Thyroid gland (tissue), 4 donors: ENCODE measurements at regions not wholly inside any gene's neighbourhood (a gene's known extent, or its start where the extent isn't known, plus 50 kb on each side); places are given as distances from the start of the nearest gene placed in this dataset.

Experiments
- DNase-seq, 2 donors: peaks; one replicate each; pipeline ENCODE4 v3.0.0-alpha.2; 2019
- H3K27ac ChIP-seq, 3 donors: fragments of 200-600 bp; sonication (generic); 1 replicate in 2 of 3; 2 replicates in 1 of 3; pipeline ENCODE4 v1.5.1; 2016 to 2019; ENCODE audit warnings: mild to moderate bottlenecking in 1 of 3, moderate library complexity in 1 of 3
- H3K27me3 ChIP-seq: fragments of 200-600 bp; sonication (generic); one replicate; pipeline ENCODE4 v1.5.1; 2019
- H3K36me3 ChIP-seq, 2 donors: fragments of 200-600 bp; sonication (generic); one replicate each; pipeline ENCODE4 v1.5.1; 2016 to 2019
- H3K4me1 ChIP-seq, 2 donors: fragments of 200-600 bp; sonication (generic); one replicate each; pipeline ENCODE4 v1.5.1; 2017 to 2019
- H3K4me3 ChIP-seq, 3 donors: fragments of 200-600 bp; sonication (generic); replicated peaks in 1 of 3; 1 replicate in 2 of 3; 2 replicates in 1 of 3; pipeline ENCODE4 v1.5.1; 2016; ENCODE audit warnings: mild to moderate bottlenecking in 1 of 3
- H3K9me3 ChIP-seq: fragments of 200-600 bp; sonication (generic); one replicate; pipeline ENCODE4 v1.5.1; 2017
- POLR2A ChIP-seq, 2 donors: fragments of 450-650 bp; IDR thresholded peaks; one replicate each; pipeline ENCODE4 v1.6.1; 2017; ENCODE audit warnings: antibody characterized with exemption in 2 of 2, mild to moderate bottlenecking in 2 of 2, moderate library complexity in 1 of 2
- WGBS, 2 donors: methylation state at CpG; one replicate each; pipeline ENCODE4 v1.1.5; 2017; 5-methylcytosine and 5-hydroxymethylcytosine counted together
- intact Hi-C: fragments of 100-400 bp; cut with DNase I; formaldehyde crosslinking; loops from one replicate; pipeline ENCODE4 v1.15.1; 2023
- TF ChIP-seq, protein P1 (sequence below), 6 experiments: fragments of 200-600 bp in 3 of 6; fragments of 450-650 bp in 3 of 6; sonication (generic) in 3 of 6; IDR thresholded peaks; one replicate each; pipeline ENCODE4 v1.5.1; 2016 to 2019; ENCODE audit warnings: antibody characterized with exemption in 6 of 6, mild to moderate bottlenecking in 2 of 6, inconsistent platforms in 1 of 6, moderate library complexity in 1 of 6

DNA sequence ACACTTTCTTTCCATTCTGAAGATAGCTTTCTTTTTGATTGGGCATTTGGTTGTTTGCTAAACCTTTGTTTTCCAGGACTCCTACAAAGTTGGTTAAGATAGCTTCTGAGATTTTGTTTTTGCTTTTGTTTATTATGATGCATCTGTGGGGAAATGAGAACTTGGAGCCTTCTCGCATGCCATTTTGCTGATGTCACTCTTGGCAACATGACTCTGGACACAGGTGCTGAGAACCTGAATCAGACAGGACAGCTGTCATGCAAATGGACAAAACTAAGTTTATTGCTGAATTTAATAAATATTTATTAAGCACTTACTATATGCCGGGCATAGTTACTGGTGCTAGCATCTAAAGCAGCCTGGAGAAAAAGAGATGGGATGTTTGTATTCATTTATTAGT is 274.1 kb downstream of the ZEB1 start:
- no peaks in the 10 kb centered on the region for H3K4me1 ChIP-seq
- H3K9me3 ChIP-seq: no peaks in the 10 kb centered on the region
- no peak for TF ChIP-seq POLR2A (IDR thresholded peaks at IDR 0.05)
- TF ChIP-seq, protein P1, sequence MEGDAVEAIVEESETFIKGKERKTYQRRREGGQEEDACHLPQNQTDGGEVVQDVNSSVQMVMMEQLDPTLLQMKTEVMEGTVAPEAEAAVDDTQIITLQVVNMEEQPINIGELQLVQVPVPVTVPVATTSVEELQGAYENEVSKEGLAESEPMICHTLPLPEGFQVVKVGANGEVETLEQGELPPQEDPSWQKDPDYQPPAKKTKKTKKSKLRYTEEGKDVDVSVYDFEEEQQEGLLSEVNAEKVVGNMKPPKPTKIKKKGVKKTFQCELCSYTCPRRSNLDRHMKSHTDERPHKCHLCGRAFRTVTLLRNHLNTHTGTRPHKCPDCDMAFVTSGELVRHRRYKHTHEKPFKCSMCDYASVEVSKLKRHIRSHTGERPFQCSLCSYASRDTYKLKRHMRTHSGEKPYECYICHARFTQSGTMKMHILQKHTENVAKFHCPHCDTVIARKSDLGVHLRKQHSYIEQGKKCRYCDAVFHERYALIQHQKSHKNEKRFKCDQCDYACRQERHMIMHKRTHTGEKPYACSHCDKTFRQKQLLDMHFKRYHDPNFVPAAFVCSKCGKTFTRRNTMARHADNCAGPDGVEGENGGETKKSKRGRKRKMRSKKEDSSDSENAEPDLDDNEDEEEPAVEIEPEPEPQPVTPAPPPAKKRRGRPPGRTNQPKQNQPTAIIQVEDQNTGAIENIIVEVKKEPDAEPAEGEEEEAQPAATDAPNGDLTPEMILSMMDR (IDR thresholded peaks at IDR 0.05): no peak
- no peak for DNase-seq
- 92 to 94% methylated on average over 2 of the region's 2 CpGs for WGBS, 2 donors
- H3K27me3 ChIP-seq: no peaks in the 10 kb centered on the region
- H3K36me3 ChIP-seq: no peaks in the 10 kb centered on the region
- intact Hi-C loops: no loop called here
- no peak overlapping the region for H3K27ac ChIP-seq
- H3K4me3 ChIP-seq: no peak overlapping the region

DNA sequence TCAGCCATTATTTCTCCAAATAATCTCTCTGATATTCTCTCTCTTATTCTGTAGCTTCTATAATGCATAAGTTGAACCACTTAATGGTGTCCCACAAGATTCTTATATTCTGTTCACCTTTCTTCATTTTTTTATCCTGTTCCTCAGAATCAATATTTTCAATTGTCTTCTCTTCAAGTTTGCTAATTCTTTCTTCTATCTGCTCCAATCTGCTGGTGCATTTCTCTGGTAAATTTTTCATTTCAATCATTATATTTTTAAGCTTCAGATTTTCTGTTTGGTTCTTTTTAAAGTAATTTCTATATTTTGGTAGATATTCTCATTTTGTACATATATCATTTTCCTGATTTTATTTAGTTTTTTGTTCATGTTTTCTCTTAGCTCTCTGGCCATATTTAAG is 272.6 kb downstream of the ZEB1 start:
- intact Hi-C loops: no loop called here
- H3K4me1 ChIP-seq: no peaks in the 10 kb centered on the region
- no peak overlapping the region for H3K27ac ChIP-seq
- no peak for TF ChIP-seq POLR2A (IDR thresholded peaks at IDR 0.05)
- TF ChIP-seq, protein P1 (IDR thresholded peaks at IDR 0.05): no peak
- no peaks in the 10 kb centered on the region for H3K27me3 ChIP-seq
- DNase-seq: no peak
- H3K9me3 ChIP-seq: no peaks in the 10 kb centered on the region
- no peaks in the 10 kb centered on the region for H3K36me3 ChIP-seq
- H3K4me3 ChIP-seq: no peak overlapping the region

DNA sequence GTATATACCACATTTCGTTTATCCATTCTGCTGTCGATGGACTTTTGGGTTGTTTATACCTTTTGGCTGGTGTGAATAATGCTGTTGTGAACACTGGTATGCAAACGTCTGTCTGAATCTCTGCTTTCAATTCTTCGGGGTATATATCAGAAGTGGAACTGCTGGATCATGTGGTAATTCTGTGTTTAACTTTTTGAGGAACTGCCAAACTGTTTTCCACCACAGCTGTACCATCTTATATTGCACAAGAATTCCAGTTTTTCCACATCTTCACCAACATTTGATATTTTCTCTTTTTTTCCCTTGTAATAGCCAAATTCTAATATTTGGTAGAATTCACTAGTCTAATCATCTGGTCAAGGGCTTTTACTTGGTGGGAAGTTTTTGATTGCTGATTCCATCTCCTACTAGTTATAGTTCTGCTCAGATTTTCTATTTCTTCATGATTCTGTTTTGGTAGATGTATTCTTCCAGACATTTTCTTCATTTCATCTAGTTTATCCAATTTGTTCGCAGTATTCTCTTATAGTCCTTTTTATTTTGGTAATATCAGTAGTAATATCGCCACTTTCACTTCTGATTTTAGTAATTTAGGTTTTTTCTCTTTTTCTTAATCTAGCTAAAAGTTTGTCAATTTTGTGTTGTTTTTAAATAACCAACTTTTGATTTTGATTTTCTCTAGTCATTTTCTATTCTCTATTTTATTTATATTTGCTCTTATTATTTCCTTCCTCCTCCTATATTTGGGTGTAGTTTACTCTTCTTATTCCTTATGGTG is 271.2 kb downstream of the ZEB1 start:
- 85 to 86% methylated on average over 6 of the region's 6 CpGs for WGBS, 2 donors

DNA sequence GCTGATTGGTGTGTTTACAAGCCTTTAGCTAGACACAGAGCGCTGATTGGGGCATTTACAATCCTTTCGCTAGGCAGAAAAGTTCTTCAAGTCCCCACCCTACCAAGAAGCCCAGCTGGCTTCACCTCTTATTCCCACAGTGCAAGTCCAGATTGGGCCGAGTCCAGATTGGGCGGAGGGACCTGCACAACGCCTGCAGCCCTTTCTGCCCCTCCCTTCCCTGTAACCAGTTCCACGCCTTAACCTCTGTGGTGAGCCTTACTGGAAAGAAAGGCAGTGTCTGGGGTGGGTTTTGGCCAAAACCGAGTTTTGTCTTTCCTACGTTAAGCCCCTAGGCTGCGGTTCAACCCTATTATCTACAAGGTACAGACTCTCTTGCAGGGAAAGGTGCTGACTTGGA is 268.7 kb downstream of the ZEB1 start:
- intact Hi-C loops: no loop called here
- 89% methylated on average over 9 of the region's 9 CpGs for WGBS, 2 donors
- no peaks in the 10 kb centered on the region for H3K36me3 ChIP-seq
- no peak overlapping the region for H3K4me3 ChIP-seq
- no peak for DNase-seq
- no peak for TF ChIP-seq POLR2A (IDR thresholded peaks at IDR 0.05)
- TF ChIP-seq, protein P1 (IDR thresholded peaks at IDR 0.05): no peak
- peaks cover 0 to 6% of the 10 kb centered on the region in 2 donors for H3K4me1 ChIP-seq
- no peaks in the 10 kb centered on the region for H3K9me3 ChIP-seq
- no peaks in the 10 kb centered on the region for H3K27me3 ChIP-seq
- no peak overlapping the region for H3K27ac ChIP-seq

More for the DNA sequence above, 271.2 kb downstream of the ZEB1 start:
- Histone ChIP-seq H3K4me1 (no peaks in the 10 kb centered on the region), H3K27me3 (no peaks in the 10 kb centered on the region), H3K36me3 (no peaks in the 10 kb centered on the region), H3K9me3 (no peaks in the 10 kb centered on the region), H3K4me3 (no peak overlapping the region), H3K27ac (no peak overlapping the region)
- DNase-seq: no peak
- TF ChIP-seq, protein P1 (IDR thresholded peaks at IDR 0.05): no peak
- no peak for TF ChIP-seq POLR2A (IDR thresholded peaks at IDR 0.05)
- intact Hi-C loops: no loop called here

DNA sequence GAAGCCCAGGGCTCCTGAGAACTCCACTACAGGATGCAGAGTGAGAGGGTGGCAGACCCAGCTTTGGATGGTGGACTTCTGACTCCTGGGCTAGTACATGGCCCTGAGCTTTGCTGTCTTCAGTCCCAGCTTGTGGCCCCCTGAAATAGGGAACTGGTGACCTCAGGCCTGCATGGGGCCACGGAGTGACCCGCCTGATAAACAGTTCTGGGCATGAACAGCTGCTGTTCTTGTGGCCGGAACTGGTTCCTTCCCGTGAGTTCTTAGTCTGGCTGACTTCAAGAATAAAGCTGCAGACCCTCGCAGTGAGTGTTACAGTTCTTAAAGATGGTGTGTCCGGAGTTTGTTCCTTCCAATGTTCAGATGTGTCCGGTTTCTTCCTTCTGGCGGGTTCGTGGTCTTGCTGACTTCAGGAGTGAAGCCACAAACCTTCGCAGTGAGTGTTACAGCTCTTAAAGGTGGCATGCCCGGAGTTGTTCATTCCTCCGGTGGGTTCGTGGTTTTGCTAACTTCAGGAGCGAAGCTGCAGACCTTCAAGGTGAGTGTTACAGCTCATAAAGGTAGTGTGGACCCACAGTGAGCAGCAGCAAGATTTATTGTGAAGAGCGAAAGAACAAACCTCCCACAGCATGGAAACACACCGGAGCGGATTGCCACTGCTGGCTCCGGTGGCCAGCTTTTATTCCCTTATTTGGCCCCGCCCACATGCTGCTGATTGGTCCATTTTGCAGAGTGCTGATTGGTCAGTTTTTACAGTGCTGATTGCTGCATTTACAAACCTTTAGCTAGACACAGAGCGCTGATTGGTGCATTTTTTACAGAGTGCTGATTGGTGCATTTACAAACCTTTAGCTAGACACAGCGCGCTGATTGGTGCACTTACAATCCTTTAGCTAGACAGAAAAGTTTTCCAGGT is 268.0 kb downstream of the ZEB1 start:
- intact Hi-C loops: no loop called here
- TF ChIP-seq, protein P1 (IDR thresholded peaks at IDR 0.05): no peak
- TF ChIP-seq POLR2A (IDR thresholded peaks at IDR 0.05): no peak
- Histone ChIP-seq H3K36me3 (no peaks in the 10 kb centered on the region), H3K4me3 (no peak overlapping the region), H3K27ac (no peak overlapping the region), H3K27me3 (no peaks in the 10 kb centered on the region), H3K4me1 (peaks cover 0 to 11% of the 10 kb centered on the region in 2 donors), H3K9me3 (no peaks in the 10 kb centered on the region)
- no peak for DNase-seq
- WGBS, 2 donors: 92 to 94% methylated on average over 18 to 21 of the region's 22 CpGs
